GM12878 (cell line): ENCODE measurements at regions not wholly inside any gene's neighbourhood (a gene's known extent, or its start where the extent isn't known, plus 50 kb on each side); places are given as distances from the start of the nearest gene placed in this dataset.

ENCODE experiments used
- ATAC-seq: fragments of 200-7000 bp; cut with Tn5 transposase; 3 replicates; pipeline ENCODE4 v1.9.1; 2020; ENCODE audit warnings: mild to moderate bottlenecking, moderate library complexity
- BruUV-seq: library from RNA; stranded (reverse); fragments of 400-500 nt; replicated peaks from 2 replicates; lab custom pipeline; 2021; lab: Mats Ljungman, UMichigan
- CTCF ChIA-PET: fragments of 300-600 bp; sonication (Branson Sonifier 250); formaldehyde crosslinking; extraction: SDS; loops from one replicate; lab custom pipeline; 2021; ENCODE audit warnings: inconsistent platforms; lab: Yijun Ruan, JAX
- POLR2A ChIA-PET: fragments of 350-600 bp; formaldehyde crosslinking; extraction: SDS; loops from one replicate; lab custom pipeline; 2021; ENCODE audit warnings: inconsistent platforms; lab: Charles Lee
- RAD21 ChIA-PET: fragments of 300-600 bp; sonication (Branson Sonifier 250); formaldehyde crosslinking; loops from one replicate; lab custom pipeline; 2023; ENCODE audit warnings: antibody characterized with exemption; ENCODE audit not compliant: unreplicated experiment; lab: Charles Lee
- SMC1A ChIA-PET: fragments of 300-600 bp; sonication (Branson Sonifier 250); formaldehyde crosslinking; loops from one replicate; lab custom pipeline; 2023; ENCODE audit not compliant: unreplicated experiment, uncharacterized antibody; lab: Charles Lee
- DNase-seq: peaks from one replicate; pipeline ENCODE4 v3.0.0-alpha.2; 2011; ENCODE audit warnings: low read depth, low spot score
- FAIRE-seq: peaks from 3 replicates; lab custom pipeline; 2011; peaks lifted over from hg19 to GRCh38; lab: Jason Lieb, UNC
- H2AFZ ChIP-seq: 2 replicates; pipeline ENCODE4 v1.6.0; 2011; ENCODE audit warnings: low read depth, low read length, control low read depth; ENCODE audit not compliant: control insufficient read depth
- H3K27ac ChIP-seq: 2 replicates; pipeline ENCODE4 v1.5.1; 2011; ENCODE audit warnings: control low read depth; ENCODE audit not compliant: control insufficient read depth, insufficient read depth
- H3K27me3 ChIP-seq, 2 experiments: replicated peaks in 1 of 2; 2 replicates each; pipeline versions ENCODE4 v1.6.0 to v1.6.1; 2011; ENCODE audit warnings: low read length in 1 of 2; ENCODE audit not compliant: control insufficient read depth in 2 of 2, insufficient read depth in 2 of 2
- H3K36me3 ChIP-seq, 2 experiments: 2 replicates each; pipeline ENCODE4 v1.5.1; 2011; ENCODE audit warnings: low read length in 1 of 2; ENCODE audit not compliant: control insufficient read depth in 2 of 2, insufficient read depth in 2 of 2
- H3K4me1 ChIP-seq: 2 replicates; pipeline ENCODE4 v1.6.1; 2011; ENCODE audit warnings: mild to moderate bottlenecking, low read length, moderate library complexity, mixed read lengths; ENCODE audit not compliant: control insufficient read depth, insufficient read depth
- H3K4me2 ChIP-seq: 2 replicates; pipeline ENCODE4 v1.6.0; 2011; ENCODE audit warnings: control low read depth; ENCODE audit not compliant: control insufficient read depth, insufficient read depth
- H3K4me3 ChIP-seq: fragments of 200-600 bp; sonication (generic); 2 replicates; pipeline ENCODE4 v1.5.1; 2016
- H3K79me2 ChIP-seq: 2 replicates; pipeline ENCODE4 v1.6.0; 2011; ENCODE audit warnings: low read length; ENCODE audit not compliant: control insufficient read depth, insufficient read depth
- H3K9ac ChIP-seq: 2 replicates; pipeline ENCODE4 v1.8.0; 2011; ENCODE audit warnings: low read length, control low read depth, mixed read lengths; ENCODE audit not compliant: control insufficient read depth, insufficient read depth
- H3K9me3 ChIP-seq: replicated peaks from 3 replicates; pipeline ENCODE4 v1.5.1; 2011; ENCODE audit warnings: mild to moderate bottlenecking, low read length; ENCODE audit not compliant: control insufficient read depth, insufficient read depth
- H4K20me1 ChIP-seq: 2 replicates; pipeline ENCODE4 v1.6.0; 2011; ENCODE audit not compliant: control insufficient read depth, insufficient read depth
- BCLAF1 ChIP-seq: fragments of 450-650 bp; IDR thresholded peaks from 2 replicates; pipeline ENCODE4 v1.6.1; 2017; ENCODE audit warnings: antibody characterized with exemption, mild to moderate bottlenecking, moderate library complexity
- BHLHE40 ChIP-seq, 2 experiments: fragments of 450-650 bp in 1 of 2; IDR thresholded peaks; 2 replicates each; pipeline ENCODE4 v1.6.1; 2011 to 2017; ENCODE audit warnings: low read depth in 2 of 2, borderline replicate concordance in 1 of 2, improper control_type of control experiment in 1 of 2, low read length in 1 of 2, mild to moderate bottlenecking in 1 of 2
- CBFB ChIP-seq: IDR thresholded peaks from 2 replicates; pipeline ENCODE4 v1.6.1; 2016; ENCODE audit warnings: antibody characterized with exemption, low read depth
- DPF2 ChIP-seq: fragments of 450-650 bp; IDR thresholded peaks from 2 replicates; pipeline ENCODE4 v1.6.1; 2017; ENCODE audit warnings: mild to moderate bottlenecking
- HCFC1 ChIP-seq: fragments of 150-350 bp; IDR thresholded peaks from 2 replicates; pipeline ENCODE4 v1.6.1; 2014; ENCODE audit warnings: low read length
- MTA2 ChIP-seq: fragments of 450-650 bp; IDR thresholded peaks from 2 replicates; pipeline ENCODE4 v1.6.1; 2016; ENCODE audit warnings: low read depth, mild to moderate bottlenecking, moderate library complexity
- NFYA ChIP-seq: IDR thresholded peaks from 2 replicates; pipeline ENCODE4 v1.6.1; 2011; ENCODE audit warnings: low read depth, mild to moderate bottlenecking, low read length, improper control_type of control experiment, borderline replicate concordance
- PML ChIP-seq: IDR thresholded peaks from 2 replicates; pipeline ENCODE4 v1.6.1; 2012; ENCODE audit warnings: low read length, inconsistent platforms
- RELA ChIP-seq: fragments of 450-650 bp; IDR thresholded peaks from 2 replicates; pipeline ENCODE4 v1.8.0; 2014; ENCODE audit warnings: borderline replicate concordance; ENCODE audit not compliant: partially characterized antibody
- SIN3A ChIP-seq: IDR thresholded peaks from 2 replicates; pipeline ENCODE4 v1.6.1; 2012; ENCODE audit warnings: low read depth, low read length, improper control_type of control experiment
- TBL1XR1 ChIP-seq: IDR thresholded peaks from 2 replicates; pipeline ENCODE4 v1.6.1; 2012; ENCODE audit warnings: low read depth, low read length, improper control_type of control experiment
- USF1 ChIP-seq: IDR thresholded peaks from 2 replicates; pipeline ENCODE4 v1.6.1; 2011; ENCODE audit warnings: borderline replicate concordance, low read depth, mild to moderate bottlenecking, moderate library complexity, mixed read lengths, low read length; ENCODE audit not compliant: insufficient read depth; ENCODE audit errors: extremely low read length
- WGBS: methylation state at CpG from one replicate; pipeline ENCODE4 v1.1.6; 2016; ENCODE audit warnings: low lambda C conversion rate; ENCODE audit not compliant: insufficient replicate concordance, insufficient coverage; ENCODE audit errors: missing lambda C conversion rate; 5-methylcytosine and 5-hydroxymethylcytosine counted together
- in situ Hi-C: fragments of 300-500 bp; cut with MboI; formaldehyde crosslinking; loops from 9 replicates; pipeline ENCODE4 v1.14.3; 2018; ENCODE audit warnings: mixed read lengths
- intact Hi-C: fragments of 100-400 bp; cut with micrococcal nuclease; formaldehyde crosslinking; loops from one replicate; pipeline ENCODE4 v1.14.2; 2022; ENCODE audit not compliant: unreplicated experiment
- TF ChIP-seq, protein P1 (sequence below): fragments of 450-650 bp; IDR thresholded peaks from 2 replicates; pipeline ENCODE4 v1.6.1; 2016; ENCODE audit warnings: mild to moderate bottlenecking, moderate library complexity, borderline replicate concordance
- TF ChIP-seq, protein P2 (sequence below): IDR thresholded peaks from 2 replicates; pipeline ENCODE4 v1.6.1; 2012; ENCODE audit warnings: mild to moderate bottlenecking, low read depth, low read length

DNA sequence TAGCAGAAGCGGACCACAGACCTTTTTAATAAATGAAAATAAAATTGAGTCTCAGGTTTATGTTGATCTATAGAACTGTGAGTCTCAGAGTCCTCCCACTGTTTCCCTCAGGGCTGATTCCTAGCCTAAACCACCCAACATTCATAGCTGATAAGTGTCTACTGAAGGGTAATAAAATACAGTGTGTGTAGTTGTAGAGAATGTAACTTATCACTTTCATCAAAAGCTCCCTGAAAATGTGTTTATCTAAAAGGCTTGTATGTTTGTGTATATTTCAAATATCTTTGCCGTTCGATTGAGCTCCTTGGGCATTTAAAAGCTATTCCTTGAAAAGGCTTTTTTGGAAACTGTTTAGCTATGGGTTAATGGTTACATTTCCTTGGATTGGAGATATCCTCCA, 740.3 kb upstream of the SOX9 start:
- no TSS peak for BruUV-seq
- TF ChIP-seq, protein P1, sequence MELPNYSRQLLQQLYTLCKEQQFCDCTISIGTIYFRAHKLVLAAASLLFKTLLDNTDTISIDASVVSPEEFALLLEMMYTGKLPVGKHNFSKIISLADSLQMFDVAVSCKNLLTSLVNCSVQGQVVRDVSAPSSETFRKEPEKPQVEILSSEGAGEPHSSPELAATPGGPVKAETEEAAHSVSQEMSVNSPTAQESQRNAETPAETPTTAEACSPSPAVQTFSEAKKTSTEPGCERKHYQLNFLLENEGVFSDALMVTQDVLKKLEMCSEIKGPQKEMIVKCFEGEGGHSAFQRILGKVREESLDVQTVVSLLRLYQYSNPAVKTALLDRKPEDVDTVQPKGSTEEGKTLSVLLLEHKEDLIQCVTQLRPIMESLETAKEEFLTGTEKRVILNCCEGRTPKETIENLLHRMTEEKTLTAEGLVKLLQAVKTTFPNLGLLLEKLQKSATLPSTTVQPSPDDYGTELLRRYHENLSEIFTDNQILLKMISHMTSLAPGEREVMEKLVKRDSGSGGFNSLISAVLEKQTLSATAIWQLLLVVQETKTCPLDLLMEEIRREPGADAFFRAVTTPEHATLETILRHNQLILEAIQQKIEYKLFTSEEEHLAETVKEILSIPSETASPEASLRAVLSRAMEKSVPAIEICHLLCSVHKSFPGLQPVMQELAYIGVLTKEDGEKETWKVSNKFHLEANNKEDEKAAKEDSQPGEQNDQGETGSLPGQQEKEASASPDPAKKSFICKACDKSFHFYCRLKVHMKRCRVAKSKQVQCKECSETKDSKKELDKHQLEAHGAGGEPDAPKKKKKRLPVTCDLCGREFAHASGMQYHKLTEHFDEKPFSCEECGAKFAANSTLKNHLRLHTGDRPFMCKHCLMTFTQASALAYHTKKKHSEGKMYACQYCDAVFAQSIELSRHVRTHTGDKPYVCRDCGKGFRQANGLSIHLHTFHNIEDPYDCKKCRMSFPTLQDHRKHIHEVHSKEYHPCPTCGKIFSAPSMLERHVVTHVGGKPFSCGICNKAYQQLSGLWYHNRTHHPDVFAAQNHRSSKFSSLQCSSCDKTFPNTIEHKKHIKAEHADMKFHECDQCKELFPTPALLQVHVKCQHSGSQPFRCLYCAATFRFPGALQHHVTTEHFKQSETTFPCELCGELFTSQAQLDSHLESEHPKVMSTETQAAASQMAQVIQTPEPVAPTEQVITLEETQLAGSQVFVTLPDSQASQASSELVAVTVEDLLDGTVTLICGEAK: no peak
- TF ChIP-seq MTA2: no peak
- TF ChIP-seq RELA: no peak
- no peak for TF ChIP-seq PML
- no peak for TF ChIP-seq HCFC1
- no peak for TF ChIP-seq SIN3A
- TF ChIP-seq CBFB: no peak
- no peak for TF ChIP-seq DPF2
- TF ChIP-seq NFYA: no peak
- TF ChIP-seq, protein P2, sequence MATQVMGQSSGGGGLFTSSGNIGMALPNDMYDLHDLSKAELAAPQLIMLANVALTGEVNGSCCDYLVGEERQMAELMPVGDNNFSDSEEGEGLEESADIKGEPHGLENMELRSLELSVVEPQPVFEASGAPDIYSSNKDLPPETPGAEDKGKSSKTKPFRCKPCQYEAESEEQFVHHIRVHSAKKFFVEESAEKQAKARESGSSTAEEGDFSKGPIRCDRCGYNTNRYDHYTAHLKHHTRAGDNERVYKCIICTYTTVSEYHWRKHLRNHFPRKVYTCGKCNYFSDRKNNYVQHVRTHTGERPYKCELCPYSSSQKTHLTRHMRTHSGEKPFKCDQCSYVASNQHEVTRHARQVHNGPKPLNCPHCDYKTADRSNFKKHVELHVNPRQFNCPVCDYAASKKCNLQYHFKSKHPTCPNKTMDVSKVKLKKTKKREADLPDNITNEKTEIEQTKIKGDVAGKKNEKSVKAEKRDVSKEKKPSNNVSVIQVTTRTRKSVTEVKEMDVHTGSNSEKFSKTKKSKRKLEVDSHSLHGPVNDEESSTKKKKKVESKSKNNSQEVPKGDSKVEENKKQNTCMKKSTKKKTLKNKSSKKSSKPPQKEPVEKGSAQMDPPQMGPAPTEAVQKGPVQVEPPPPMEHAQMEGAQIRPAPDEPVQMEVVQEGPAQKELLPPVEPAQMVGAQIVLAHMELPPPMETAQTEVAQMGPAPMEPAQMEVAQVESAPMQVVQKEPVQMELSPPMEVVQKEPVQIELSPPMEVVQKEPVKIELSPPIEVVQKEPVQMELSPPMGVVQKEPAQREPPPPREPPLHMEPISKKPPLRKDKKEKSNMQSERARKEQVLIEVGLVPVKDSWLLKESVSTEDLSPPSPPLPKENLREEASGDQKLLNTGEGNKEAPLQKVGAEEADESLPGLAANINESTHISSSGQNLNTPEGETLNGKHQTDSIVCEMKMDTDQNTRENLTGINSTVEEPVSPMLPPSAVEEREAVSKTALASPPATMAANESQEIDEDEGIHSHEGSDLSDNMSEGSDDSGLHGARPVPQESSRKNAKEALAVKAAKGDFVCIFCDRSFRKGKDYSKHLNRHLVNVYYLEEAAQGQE: no peak
- TF ChIP-seq BCLAF1: no peak
- TF ChIP-seq TBL1XR1: no peak
- no peak for TF ChIP-seq BHLHE40 (IDR thresholded peaks at IDR 0.05; ENCODE audit: borderline replicate concordance in 1 of 2, low read depth in 2 of 2, low read length in 1 of 2)
- no peak for TF ChIP-seq USF1

More for the DNA sequence above, 740.3 kb upstream of the SOX9 start:
- H2AFZ ChIP-seq: no peak overlapping the region
- no peaks in the 10 kb centered on the region for H3K36me3 ChIP-seq
- ChIA-PET SMC1A (interaction anchor here (0.6 kb wide), 1 partner anchor 1633 kb away, joined by 3 read pairs; no protein-coding TSS in a partner anchor), CTCF (interaction anchor here (0.6 kb wide), 1 partner anchor 321 kb away, joined by 3 read pairs; no protein-coding TSS in a partner anchor), RAD21 (no interaction called here), POLR2A (no interaction called here)
- in situ Hi-C loops: no loop called here
- H3K9me3 ChIP-seq: no peaks in the 10 kb centered on the region
- ATAC-seq (no peak), DNase-seq (no peak), FAIRE-seq (no peak)
- H3K27me3 ChIP-seq: no peaks in the 10 kb centered on the region
- 55% methylated on average over 3 of the region's 3 CpGs for WGBS
- no peaks in the 10 kb centered on the region for H3K4me1 ChIP-seq
- no peaks in the 10 kb centered on the region for H3K79me2 ChIP-seq
- H4K20me1 ChIP-seq: no peaks in the 10 kb centered on the region
- intact Hi-C loops: no loop called here
- no peak overlapping the region for H3K4me3 ChIP-seq
- no peak overlapping the region for H3K27ac ChIP-seq
- no peak overlapping the region for H3K9ac ChIP-seq
- H3K4me2 ChIP-seq: no peak overlapping the region
